Stimulated activated CD4-positive, alpha-beta T cell treated with anti-CD3 and anti-CD28 coated beads, Interleukin-15, amount 100 ng/mL, for 24 hours (primary cell): ENCODE measurements at regions not wholly inside any gene's neighbourhood (a gene's known extent, or its start where the extent isn't known, plus 50 kb on each side); places are given as distances from the start of the nearest gene placed in this dataset.
"Not testable (repeated sequence)": the region's sequence is repeated elsewhere in the genome, so short reads cannot be mapped to it uniquely, and the experiment has no call there.

Experiments used
- DNase-seq: peaks from one replicate; pipeline ENCODE4 v3.0.0-alpha.2; 2020

DNA sequence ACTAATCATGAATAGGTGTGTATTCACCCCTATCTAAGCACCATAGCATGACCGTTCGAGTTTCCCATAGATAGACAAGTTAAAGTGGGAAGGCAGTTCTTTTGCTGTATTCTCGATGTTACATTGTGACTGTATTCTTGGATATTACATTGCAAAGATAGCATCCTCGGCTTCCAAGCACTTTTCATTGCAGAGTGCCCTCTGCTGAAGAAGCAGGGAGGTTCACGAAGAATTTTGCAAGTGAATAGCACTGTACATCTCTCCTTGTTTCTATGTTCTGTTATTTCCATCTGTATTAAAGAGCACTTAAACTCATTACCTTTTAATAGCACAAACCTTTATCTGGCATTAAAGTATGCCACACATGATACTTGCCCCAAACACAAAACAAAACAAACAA is 426.7 kb upstream of the ARX start:
- no peak for DNase-seq

DNA sequence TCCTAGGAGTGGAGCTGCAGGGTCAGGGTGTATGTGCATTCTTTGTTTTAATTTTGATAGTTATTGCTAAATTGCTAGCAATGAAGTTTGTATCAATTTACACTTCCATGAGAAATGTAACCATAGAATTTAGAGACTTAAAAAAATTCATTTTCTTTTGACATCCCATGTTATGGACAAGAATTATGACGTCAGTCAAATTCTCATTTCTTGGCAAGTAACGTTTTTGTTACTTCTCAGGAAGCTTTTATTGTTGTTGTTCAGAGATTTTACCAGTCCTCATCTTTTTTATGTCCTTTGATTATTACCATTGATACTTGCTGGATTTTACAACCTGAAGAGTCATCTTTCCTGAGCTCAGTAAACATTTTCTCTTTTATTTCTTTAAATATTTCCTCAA is 417.5 kb upstream of the ARX start:
- DNase-seq: no peak

DNA sequence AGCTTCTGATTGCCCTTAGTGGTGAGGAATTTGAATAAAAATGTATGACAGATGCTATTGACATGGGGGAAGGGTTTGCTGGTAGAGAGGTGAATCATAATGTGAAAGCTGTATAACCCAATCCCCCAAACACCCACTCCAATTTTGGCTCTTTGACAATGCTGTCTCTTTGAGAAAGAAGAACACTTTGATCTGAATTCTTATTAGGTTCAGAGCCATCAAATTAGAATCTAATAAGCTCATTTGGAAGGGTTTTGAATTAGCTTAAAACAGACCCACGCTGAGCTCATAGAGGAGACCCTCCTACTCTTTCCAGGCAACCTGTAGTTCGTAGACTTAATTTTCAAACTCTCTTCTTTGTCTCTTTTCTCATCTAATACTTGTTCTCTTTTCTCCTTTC is 416.6 kb upstream of the ARX start:
- no peak for DNase-seq

DNA sequence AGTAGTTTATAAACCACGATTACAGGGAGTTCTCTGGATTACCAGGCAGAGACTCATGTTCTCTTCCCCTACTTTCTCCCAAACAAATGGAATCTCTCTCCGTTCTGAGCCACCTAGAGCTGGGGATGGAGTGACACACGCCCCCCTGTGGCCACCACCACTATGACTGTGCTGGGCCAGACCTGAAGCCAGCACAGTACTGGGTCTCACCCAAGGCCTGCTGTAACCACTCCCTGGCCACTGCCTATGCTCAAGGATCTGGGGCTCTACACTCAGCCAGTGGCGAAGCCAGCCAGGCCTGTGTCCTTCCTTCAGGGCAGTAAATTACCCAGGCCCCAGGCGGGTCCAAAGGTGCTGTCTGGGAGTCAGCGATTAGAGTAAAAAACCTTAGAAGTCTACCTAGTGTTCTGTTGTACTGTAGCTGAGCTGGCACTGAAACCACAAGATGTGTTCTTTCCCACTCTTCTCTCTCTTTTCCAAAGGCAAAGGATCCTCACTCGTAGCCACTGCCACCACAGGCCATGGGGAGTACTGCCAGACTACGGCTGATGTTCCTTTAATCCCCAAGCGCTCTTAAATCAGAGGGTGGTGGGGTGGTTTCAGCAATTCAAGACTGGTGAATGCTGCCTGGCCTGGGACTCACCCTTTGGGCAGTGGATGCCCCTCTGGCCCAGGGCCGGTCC is 412.2 kb upstream of the ARX start:
- DNase-seq: no peak

DNA sequence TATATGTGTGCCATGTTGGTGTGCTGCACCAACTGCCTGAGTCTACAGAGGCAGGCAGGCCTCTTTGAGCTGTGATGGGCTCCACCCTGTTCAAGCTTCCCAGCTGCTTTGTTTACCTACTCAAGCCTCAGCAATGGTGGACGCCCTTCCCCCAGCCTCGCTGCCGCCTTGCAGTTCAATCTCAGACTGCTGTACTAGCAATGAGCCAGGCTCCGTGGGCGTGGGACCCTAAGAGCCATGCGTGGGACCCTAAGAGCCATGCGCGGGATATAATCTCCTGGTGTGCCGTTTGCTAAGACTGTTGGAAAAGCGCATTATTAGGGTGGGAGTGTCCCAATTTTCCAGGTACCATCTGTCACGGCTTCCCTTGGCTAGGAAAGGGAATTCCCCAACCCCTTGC is 388.4 kb upstream of the ARX start:
- DNase-seq: not testable (repeated sequence)

DNA sequence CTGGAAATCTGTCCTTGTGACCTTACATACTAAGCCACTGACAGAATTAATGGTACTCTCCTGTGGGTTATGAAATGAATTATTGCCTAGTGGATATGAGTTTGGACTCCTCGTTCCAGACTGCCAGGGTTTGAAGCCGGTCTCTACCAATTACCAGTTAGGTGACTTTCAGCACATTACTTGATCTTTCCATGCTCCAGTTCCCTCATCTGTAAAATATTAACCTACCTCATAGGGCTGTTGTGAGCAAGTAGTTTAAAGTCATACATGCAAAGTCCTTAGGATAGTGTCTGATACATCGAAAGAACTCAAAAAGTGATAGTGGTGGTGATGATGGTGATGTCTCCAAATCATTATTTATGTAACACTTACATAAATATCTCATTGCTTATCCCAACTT is 373.5 kb upstream of the ARX start:
- no peak for DNase-seq

DNA sequence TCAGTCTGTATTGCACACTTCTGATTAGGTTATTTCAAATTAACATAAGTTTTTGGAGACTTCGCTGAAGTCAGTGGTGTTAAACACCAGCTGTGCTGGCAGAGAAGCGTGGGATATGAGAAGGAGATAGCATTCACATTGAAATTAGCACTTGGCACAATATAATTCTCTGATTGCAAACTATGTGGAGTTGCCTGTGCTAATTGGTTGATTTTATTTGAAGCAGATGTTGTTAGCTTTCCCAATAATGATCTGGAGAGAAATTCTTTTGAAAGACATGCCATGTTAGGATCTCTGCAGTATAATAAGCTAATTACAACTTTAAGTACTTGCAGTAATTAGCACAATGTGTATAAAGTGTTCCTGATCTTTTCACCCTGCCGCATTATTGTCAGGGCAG is 367.4 kb upstream of the ARX start:
- DNase-seq: no peak

DNA sequence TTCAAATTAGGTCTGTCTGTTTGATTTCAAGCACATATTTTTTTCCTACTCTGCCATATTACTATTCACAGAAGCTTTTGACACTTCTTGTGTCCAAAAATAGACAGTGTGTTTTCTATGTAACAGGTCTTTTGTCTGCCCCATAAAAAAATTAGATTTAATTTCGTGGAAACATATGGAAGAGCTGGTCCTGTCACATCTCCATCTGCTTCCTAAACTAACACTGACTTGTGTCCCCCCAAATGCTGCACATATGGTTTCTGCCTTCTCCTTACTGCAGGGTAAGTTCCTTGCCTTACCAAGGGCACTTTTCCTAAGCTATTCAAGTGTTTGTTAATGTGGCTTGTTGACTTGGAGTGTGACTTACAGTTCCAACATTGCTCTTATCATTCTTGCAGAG is 340.7 kb upstream of the ARX start:
- no peak for DNase-seq

DNA sequence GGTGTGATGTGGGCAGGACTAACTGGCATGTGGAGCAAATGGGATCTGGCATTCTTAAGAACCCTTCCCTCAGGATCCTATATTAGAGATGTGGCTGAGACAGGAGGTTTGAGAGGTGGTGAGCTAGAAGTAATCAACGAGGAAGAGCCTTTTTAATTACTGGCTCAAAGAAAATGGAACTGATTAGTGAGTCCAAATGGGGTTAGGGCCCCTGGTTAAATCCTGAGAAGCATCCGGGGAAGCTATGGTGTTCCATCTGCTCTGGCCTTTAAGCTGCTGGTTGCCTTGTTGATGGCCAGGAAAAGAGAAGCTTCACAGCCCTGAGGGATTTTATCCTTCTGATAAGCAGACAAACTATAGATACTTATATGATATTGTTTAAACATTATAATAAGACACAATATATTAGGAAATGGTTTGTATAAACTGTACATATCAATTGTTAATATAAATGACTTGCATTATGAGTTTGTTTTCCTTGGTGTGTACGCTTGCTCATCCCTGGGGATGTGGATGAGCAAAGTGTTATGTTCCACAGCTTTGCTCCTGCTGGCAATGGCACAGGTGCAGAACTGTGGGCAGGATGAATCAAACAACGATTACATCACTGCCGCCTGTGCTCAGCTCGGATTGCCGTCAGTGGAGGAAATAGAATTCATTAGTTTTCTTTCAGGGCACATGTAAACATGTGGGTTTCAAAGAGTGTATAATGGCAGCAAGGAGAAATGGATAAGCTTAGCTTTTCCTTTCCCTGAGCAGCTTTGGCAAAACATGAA is 328.6 kb upstream of the ARX start:
- no peak for DNase-seq

DNA sequence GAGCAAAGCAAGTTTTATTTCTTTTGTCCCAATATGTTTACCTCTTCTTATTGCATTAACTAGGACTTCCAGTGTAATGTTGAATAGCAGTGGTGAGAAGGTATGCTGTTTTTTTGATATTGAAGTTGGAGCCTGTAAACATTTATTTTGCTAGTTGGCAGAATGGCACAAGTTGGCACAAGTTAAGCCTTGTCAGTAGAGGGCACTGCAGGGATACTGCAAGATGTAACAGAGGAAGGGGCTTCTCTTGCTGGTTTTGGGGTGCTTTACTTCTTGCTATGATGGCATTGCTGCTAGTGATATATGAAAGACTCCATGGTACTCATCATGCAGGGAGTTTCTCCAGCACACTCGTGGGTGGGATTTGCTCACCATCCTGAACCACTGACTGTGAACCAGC is 327.3 kb upstream of the ARX start:
- no peak for DNase-seq

DNA sequence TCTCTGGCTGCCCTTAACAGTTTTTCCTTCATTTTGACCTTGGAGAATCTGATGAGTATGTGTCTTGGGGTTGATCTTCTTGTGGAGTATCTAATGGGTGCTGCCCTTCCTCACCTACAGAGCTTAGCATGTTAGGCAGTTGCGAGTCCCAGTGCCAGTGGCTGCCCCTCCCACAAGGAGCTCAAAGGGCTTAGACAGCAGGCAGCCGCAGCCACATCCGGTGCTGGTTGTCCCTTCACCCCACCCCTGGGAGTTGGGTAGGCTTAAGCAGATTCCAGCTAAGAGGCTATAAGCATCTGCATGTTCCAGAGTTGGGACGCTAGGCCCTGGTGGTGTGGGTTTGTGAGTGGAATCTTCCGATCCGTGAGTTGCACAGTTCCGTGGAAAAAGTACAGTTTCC is 322.1 kb upstream of the ARX start:
- no peak for DNase-seq

DNA sequence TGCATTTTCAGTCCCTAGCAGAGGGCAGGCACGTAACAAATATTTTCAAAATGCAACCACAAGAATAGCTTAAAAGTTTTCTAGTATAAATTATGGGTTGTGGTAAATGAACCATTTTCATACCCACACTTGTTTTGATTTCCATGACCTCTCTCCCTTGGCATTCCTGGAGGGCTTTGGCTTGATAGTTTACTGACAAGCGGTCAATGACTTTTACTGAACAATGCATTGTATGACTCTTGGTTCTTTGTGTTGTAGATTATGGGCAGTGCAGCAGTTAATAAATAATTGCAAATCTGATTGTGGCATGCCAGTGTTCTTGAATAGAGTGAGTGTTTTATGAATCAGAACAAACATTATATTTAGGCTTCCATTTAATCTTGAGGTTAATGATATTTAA is 285.2 kb upstream of the ARX start:
- DNase-seq: no peak

DNA sequence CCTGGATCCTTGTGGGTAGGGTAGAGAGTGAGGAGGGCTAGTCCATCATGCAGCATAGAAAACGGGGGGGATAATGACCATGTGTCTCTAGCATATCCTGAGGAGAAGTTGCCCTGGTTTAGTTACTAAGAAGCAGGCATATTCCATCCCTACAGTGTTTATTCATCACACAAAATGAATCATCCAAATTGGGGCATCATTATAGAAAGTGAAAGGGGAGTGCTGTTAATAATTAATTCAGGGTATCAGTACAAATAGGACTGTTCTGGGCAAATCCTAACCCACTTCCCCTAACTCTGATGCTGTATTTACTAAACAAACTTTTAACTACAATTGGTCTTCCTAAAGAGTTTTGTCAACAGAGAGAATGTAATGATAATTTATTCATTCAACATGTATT is 281.1 kb upstream of the ARX start:
- no peak for DNase-seq

DNA sequence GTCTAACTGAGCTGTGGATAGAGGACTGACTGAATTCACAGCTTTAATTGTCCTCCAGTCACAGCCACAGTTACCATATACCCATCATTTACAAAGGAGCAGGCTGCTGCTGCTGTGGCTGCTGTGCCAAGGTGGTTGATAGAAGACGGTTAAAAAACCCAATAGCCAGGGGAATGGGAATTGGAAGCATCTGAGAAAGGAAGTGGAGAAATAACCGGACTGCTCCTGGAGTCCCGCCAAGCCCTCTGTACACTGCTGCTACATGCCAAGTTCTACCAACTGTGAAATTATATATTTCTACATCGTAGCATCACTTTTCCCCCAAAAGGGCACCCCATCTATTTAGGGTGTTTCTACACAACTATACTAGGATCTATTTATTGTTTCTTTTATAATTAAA is 279.7 kb upstream of the ARX start:
- DNase-seq: no peak

DNA sequence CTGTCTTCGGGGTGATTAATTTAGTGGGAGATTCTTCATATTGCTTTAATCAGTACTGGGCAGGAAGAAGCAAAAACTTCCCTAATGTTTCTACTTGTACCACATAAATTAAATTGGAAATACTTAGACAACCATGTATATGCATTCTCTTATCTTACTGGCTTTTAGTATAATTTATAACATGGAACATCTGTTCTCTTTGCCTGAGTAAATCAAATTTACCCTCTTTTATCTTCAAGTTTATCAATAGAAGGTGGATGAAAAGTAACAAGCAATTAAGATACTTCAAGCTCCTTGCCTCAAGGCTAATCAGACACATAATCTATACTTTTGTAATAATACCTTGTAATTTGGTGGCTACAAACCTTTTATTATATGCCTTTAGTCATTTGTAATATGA is 274.4 kb upstream of the ARX start:
- no peak for DNase-seq

DNA sequence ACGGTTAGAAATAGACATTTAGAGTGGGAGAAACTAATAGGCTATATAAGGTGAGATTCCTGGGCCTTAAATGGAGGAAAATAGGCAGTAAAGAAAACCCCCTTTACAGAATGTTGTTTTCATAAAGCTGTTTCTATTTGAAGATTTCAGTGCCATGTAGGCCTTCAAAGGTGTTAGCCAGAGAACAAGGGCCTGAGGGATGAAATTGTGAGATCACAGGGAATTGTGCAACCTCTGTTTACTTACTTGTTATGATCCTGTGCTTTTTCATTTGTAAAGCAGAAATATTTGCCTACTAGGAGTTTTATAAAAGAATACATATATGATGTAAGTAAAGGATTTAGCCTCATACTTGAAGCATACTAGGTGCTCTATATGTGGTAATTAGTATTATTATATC is 272.9 kb upstream of the ARX start:
- no peak for DNase-seq

DNA sequence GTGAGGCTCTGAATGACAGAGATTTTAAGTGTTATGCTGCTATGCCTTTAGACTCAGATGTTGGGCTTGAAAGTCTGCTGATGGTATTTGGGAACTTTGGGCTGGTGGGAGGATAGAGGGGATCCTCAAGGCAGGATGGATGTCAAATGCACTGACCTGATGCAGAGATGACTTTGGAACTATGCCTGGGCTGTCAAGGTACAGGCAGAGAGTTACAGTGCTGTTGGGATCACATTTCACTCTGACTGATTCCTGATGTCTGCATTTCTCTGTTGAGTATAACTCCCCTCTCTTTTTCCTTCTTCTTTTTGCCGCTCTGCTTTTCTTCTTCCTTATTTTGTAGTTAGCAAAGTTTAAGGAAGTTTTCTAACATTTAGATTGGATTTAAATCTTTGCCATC is 271.8 kb upstream of the ARX start:
- no peak for DNase-seq

DNA sequence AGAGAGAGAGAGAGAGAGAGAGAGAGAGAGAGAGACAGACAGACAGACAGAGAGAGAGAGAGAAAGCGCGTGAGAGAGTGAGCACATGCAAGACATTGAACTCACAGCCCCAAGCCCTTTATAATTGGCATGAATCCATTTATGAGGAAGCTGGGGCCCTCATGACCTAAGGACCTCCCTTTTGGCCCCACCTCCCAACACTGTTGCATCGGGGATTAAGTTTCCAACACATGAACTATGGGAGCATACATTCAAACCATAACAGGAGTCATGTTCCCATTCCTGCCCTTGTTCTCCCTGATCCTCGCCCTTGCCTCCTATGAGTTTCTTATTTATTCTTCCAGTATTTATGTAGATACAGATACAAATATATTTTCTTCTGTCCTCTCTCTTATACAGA is 269.8 kb upstream of the ARX start:
- no peak for DNase-seq

DNA sequence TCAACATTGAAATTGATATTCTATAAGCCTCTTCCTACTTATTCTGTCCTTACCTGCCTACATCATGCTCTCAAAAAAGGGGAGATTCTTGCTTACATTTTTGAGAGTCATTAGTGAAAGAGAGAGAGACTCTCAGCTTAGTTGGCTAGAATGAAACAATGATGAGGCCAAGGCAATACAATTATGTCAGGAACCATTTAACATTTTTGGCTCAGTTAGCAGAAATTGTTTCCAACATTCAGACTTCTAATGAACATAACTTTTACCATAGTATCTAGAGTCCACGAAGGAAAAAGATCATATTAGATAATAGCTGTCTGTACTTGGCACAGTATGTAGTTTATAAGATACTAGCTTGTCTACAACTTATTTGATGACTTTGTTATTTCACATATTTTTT is 263.7 kb upstream of the ARX start:
- no peak for DNase-seq

DNA sequence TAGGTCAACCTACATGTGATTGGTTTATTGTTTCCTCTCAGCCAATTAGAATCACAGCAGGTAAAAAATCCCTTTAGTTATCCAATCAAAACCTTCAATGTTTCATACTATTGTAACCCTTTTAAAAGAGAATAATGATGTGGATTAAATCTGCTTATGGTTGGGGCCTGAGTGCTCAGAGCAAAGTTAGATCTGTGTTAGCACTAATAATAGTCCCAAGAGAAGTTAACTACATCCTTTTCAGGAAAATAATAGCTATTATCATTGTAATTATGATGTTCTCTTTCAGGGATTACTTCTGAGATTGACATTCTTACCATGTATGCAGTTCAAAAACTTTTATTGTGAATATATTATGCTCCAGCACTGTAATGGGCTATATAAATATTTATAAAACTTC is 262.6 kb upstream of the ARX start:
- no peak for DNase-seq

DNA sequence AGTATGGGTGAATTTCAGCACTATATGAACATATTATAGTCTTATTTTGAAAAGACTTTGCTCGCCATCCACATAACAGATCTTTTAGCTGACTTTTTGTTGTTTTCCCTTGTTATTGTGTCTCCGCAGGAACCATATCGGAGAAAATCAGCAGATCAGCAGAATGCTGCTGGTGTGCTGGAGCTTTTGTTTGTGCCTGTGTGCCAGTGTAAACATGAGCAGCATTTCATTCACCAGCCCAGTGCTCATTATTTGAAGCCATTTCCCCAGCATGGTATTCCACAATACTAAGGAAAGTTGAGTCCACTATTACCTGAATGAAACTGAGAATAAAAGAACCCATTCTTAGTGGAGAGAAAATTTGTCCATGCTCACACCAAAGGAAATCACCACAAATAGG is 261.8 kb upstream of the ARX start:
- DNase-seq: no peak

DNA sequence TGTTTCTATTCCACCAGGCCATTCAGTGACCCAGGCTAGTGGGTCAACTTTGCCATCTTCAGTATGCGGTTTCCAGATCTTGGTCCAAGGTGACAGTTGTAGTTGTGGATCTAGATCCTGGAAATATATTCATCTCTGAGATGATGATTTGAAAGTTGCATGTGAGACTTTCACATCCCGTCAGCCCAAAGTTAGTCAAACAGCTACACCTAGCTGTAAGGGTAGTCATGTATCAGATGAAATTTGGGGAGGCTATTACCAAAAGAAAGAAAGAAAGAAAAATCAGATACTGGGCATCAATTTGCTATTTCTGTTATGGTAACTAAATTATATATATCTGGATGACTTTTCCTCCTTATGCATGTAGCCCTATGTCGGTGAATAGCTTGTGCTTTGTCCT is 259.4 kb upstream of the ARX start:
- no peak for DNase-seq

DNA sequence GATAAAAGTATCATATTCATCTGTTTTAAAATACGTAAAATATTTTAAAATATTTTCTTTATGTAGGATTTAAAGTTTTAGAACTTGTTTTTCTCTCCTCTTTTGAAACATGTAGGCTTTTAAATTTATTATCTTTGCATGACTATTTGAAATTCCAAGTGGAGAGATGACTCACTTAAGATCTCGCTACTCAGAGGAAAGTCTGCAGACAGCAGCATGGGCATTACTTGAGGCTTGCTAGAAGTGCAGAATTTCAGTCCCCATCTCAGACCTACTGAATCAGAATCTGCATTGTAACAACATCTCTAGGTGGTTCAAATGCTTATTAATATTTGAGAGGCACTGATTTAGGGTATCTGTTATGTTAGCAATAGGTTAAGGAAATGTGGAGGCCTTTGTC is 225.7 kb upstream of the ARX start:
- no peak for DNase-seq

DNA sequence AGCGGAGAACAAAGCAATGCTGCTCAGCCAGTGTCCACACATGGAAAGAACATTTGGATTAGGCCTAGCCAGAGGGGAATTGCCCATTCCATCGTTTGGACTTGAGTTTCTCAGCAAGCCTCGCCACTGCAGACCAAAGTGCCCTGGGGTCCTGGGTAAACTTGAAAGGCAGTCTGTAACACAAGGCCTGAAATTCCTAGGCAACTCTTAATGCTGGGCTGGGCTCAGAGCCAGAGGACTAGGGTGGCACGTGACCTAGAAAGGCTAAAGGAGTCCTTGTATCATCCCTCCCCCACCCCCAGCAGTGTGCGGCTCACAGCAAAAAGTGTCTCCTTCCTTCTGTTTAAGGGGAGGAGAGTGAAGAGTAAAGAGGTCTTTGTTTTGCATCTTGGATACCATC is 210.4 kb upstream of the ARX start:
- no peak for DNase-seq

DNA sequence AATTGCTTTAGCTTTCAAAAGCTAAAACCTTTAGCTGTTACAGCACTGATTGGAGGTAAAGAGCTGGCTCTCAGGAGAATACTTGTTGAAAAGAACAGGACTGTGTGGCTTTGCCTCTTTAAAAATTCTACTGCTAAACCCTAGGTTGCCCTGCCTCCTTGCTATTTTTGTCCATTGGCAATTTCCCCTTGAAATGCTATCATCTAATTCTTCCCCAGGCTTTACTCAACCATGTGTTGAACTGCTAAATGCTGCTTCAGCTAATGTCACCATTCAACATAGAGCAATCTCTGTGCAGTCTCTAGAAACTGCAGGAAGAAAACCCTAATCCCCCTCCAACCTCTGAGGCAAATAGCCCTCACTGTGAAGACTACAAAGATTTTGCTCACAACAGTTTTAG is 203.7 kb upstream of the ARX start:
- no peak for DNase-seq
